ENCODE measurements at regions not wholly inside any gene's neighbourhood (a gene's known extent, or its start where the extent isn't known, plus 50 kb on each side); places are given as distances from the start of the nearest gene placed in this dataset.

GRCh38 chr4:66794390-66795034, 750.8 kb downstream of the CENPC start:
- TF ChIP-seq CTCF (IDR thresholded peaks at IDR 0.05), result no peak
- TF ChIP-seq POLR2A (IDR thresholded peaks at IDR 0.05), result no peak
- no peak for TF ChIP-seq POLR2AphosphoS5 (IDR thresholded peaks at IDR 0.05)
